OCI-LY7 (cell line): ENCODE measurements at regions not wholly inside any gene's neighbourhood (a gene's known extent, or its start where the extent isn't known, plus 50 kb on each side); places are given as distances from the start of the nearest gene placed in this dataset.
"Not testable (repeated sequence)": the region's sequence is repeated elsewhere in the genome, so short reads cannot be mapped to it uniquely, and the experiment has no call there.

Experiments
- BruUV-seq: library from RNA; stranded (reverse); fragments of 400-500 nt; replicated peaks from 2 replicates; lab custom pipeline; 2021; lab: Mats Ljungman, UMichigan
- CTCF ChIA-PET: fragments of 300-600 bp; sonication (Branson Sonifier 250); formaldehyde crosslinking; loops from one replicate; lab custom pipeline; 2022; ENCODE audit warnings: antibody characterized with exemption; ENCODE audit not compliant: unreplicated experiment; lab: Charles Lee
- POLR2A ChIA-PET: fragments of 300-600 bp; sonication (Branson Sonifier 250); formaldehyde crosslinking; loops from one replicate; lab custom pipeline; 2022; ENCODE audit warnings: antibody characterized with exemption; lab: Charles Lee
- DNase-seq: peaks from one replicate; pipeline ENCODE4 v3.0.0-alpha.2; 2015; ENCODE audit warnings: low spot score
- H2AFZ ChIP-seq: fragments of 200-600 bp; sonication (generic), shearing (Covaris generic); 2 replicates; pipeline ENCODE4 v1.6.1; 2014; ENCODE audit warnings: mild to moderate bottlenecking, antibody characterized with exemption, low read length, moderate library complexity
- H3K27ac ChIP-seq: fragments of 200-600 bp; sonication (generic); 2 replicates; pipeline ENCODE4 v1.5.1; 2014; ENCODE audit warnings: mixed run types, low read depth, mild to moderate bottlenecking, moderate library complexity, low read length, inconsistent platforms; ENCODE audit not compliant: poor library complexity, severe bottlenecking
- H3K36me3 ChIP-seq: fragments of 200-600 bp; sonication (generic); 2 replicates; pipeline ENCODE4 v1.6.1; 2014; ENCODE audit warnings: mild to moderate bottlenecking, antibody characterized with exemption, low read length, moderate library complexity, mixed read lengths; ENCODE audit not compliant: insufficient read depth
- H3K4me1 ChIP-seq: fragments of 200-600 bp; sonication (generic); 2 replicates; pipeline ENCODE4 v1.5.1; 2014; ENCODE audit warnings: mild to moderate bottlenecking, low read length; ENCODE audit not compliant: insufficient read depth, poor library complexity, severe bottlenecking
- H3K4me2 ChIP-seq: fragments of 200-600 bp; sonication (generic); 2 replicates; pipeline ENCODE4 v1.6.1; 2014; ENCODE audit warnings: mild to moderate bottlenecking, low read length
- H3K4me3 ChIP-seq: fragments of 200-600 bp; sonication (generic); 2 replicates; pipeline ENCODE4 v1.5.1; 2014; ENCODE audit warnings: mild to moderate bottlenecking, low read depth, low read length; ENCODE audit not compliant: poor library complexity, severe bottlenecking
- H3K79me2 ChIP-seq: fragments of 200-600 bp; sonication (generic); 2 replicates; pipeline ENCODE4 v1.6.1; 2016; ENCODE audit warnings: low read depth, mild to moderate bottlenecking, low read length, moderate library complexity, mixed read lengths; ENCODE audit not compliant: insufficient read depth
- H3K9me2 ChIP-seq: fragments of 200-600 bp; sonication (generic); 2 replicates; pipeline ENCODE4 v1.6.1; 2016; ENCODE audit warnings: mild to moderate bottlenecking, low read length, mixed read lengths; ENCODE audit not compliant: insufficient read depth
- H3K9me3 ChIP-seq: fragments of 200-600 bp; sonication (generic); 2 replicates; pipeline ENCODE4 v1.6.1; 2014; ENCODE audit warnings: mild to moderate bottlenecking, mixed run types, low read length, mixed read lengths
- H4K20me1 ChIP-seq: fragments of 200-600 bp; sonication (generic); 2 replicates; pipeline ENCODE4 v1.6.1; 2014; ENCODE audit warnings: mild to moderate bottlenecking, antibody characterized with exemption, low read length, moderate library complexity, mixed read lengths; ENCODE audit not compliant: insufficient read depth
- CTCF ChIP-seq: fragments of 200-600 bp; sonication (generic); conservative IDR thresholded peaks from 2 replicates; pipeline ENCODE4 v1.5.1; 2014; ENCODE audit warnings: mild to moderate bottlenecking, antibody characterized with exemption, low read length, moderate library complexity, mixed read lengths
- EZH2phosphoT487 ChIP-seq: fragments of 200-600 bp; sonication (generic); IDR thresholded peaks from 2 replicates; pipeline ENCODE4 v1.6.1; 2018; ENCODE audit warnings: low read depth, borderline replicate concordance, mild to moderate bottlenecking, mixed run types, antibody characterized with exemption, low read length, moderate library complexity, mixed read lengths
- intact Hi-C: fragments of 100-400 bp; cut with micrococcal nuclease; formaldehyde crosslinking; loops from one replicate; pipeline ENCODE4 v1.10.0; 2022; ENCODE audit not compliant: unreplicated experiment

GRCh38 chr5:134471858-134472449 is 53.5 kb upstream of the JADE2 start:
- H3K4me3 ChIP-seq, intact Hi-C loops, H3K9me2 ChIP-seq, POLR2A ChIA-PET, H3K79me2 ChIP-seq, CTCF ChIA-PET, H3K9me3 ChIP-seq, H3K36me3 ChIP-seq, H3K4me2 ChIP-seq, DNase-seq, H4K20me1 ChIP-seq, H2AFZ ChIP-seq, H3K4me1 ChIP-seq, H3K27ac ChIP-seq, BruUV-seq: not testable (repeated sequence)

- no peak overlapping the region for H3K4me3 ChIP-seq
- H3K79me2 ChIP-seq = no peaks in the 10 kb centered on the region
- intact Hi-C loops = no loop called here
- H3K36me3 ChIP-seq = no peaks in the 10 kb centered on the region
- DNase-seq = no peak
- H3K4me1 ChIP-seq = peaks cover 22% of the 10 kb centered on the region
- H3K4me2 ChIP-seq = no peak overlapping the region
- no peaks in the 10 kb centered on the region for H4K20me1 ChIP-seq
- H3K9me2 ChIP-seq = no peaks in the 10 kb centered on the region
- no TSS peak for BruUV-seq
- TF ChIP-seq EZH2phosphoT487 = no peak
- TF ChIP-seq CTCF = no peak
- ChIA-PET POLR2A (interaction anchor here (0.6 kb wide), 1 partner anchor 7 kb away, joined by 5 read pairs; no protein-coding TSS in a partner anchor), CTCF (no interaction called here)
- H2AFZ ChIP-seq = no peak overlapping the region
- no peaks in the 10 kb centered on the region for H3K9me3 ChIP-seq
- H3K27ac ChIP-seq = no peak overlapping the region
Observed at GRCh38 chr5:134468921-134469400, 56.5 kb upstream of the JADE2 start.

GRCh38 chr5:134467231-134467630 is 55.5 kb upstream of the CDKN2AIPNL start:
- POLR2A ChIA-PET = no interaction called here
- TF ChIP-seq CTCF = no peak
- TF ChIP-seq EZH2phosphoT487 = no peak
- Histone ChIP-seq H4K20me1 (no peaks in the 10 kb centered on the region), H3K4me2 (no peak overlapping the region), H3K27ac (no peak overlapping the region), H3K36me3 (no peaks in the 10 kb centered on the region), H3K9me2 (no peaks in the 10 kb centered on the region), H3K9me3 (no peaks in the 10 kb centered on the region), H3K79me2 (no peaks in the 10 kb centered on the region), H2AFZ (no peak overlapping the region), H3K4me3 (no peak overlapping the region), H3K4me1 (peaks cover 25% of the 10 kb centered on the region)
- no peak for DNase-seq
- intact Hi-C loops = no loop called here
- CTCF ChIA-PET = no interaction called here
- no TSS peak for BruUV-seq
